Keratinocyte (primary cell): ENCODE measurements at regions not wholly inside any gene's neighbourhood (a gene's known extent, or its start where the extent isn't known, plus 50 kb on each side); places are given as distances from the start of the nearest gene placed in this dataset.

ENCODE experiments used
- DNase-seq: peaks from one replicate; pipeline ENCODE4 v3.0.0-alpha.2; 2011; ENCODE audit warnings: low read depth, missing footprints, low spot score
- FAIRE-seq: peaks from 2 replicates; lab custom pipeline; 2011; peaks lifted over from hg19 to GRCh38; lab: Jason Lieb, UNC
- H2AFZ ChIP-seq: 2 replicates; pipeline ENCODE4 v1.6.0; 2012; ENCODE audit warnings: low read length, control low read depth, inconsistent platforms; ENCODE audit not compliant: control insufficient read depth
- H3K27ac ChIP-seq: 2 replicates; pipeline ENCODE4 v1.5.1; 2011; ENCODE audit warnings: low read length; ENCODE audit not compliant: control insufficient read depth, insufficient read depth
- H3K27me3 ChIP-seq: 3 replicates; pipeline ENCODE4 v1.6.0; 2011; ENCODE audit warnings: low read length; ENCODE audit not compliant: control insufficient read depth, insufficient read depth; ENCODE audit errors: extremely low read depth
- H3K36me3 ChIP-seq, 2 experiments: 2 replicates in 1 of 2; 3 replicates in 1 of 2; pipeline ENCODE4 v1.5.1; 2011; ENCODE audit warnings: low read length in 2 of 2, mild to moderate bottlenecking in 1 of 2; ENCODE audit not compliant: control insufficient read depth in 2 of 2, insufficient read depth in 2 of 2; ENCODE audit errors: extremely low read depth in 1 of 2
- H3K4me1 ChIP-seq: 3 replicates; pipeline ENCODE4 v1.5.1; 2011; ENCODE audit warnings: low read length; ENCODE audit not compliant: control insufficient read depth, insufficient read depth; ENCODE audit errors: extremely low read depth
- H3K4me2 ChIP-seq: 3 replicates; pipeline ENCODE4 v1.6.0; 2011; ENCODE audit warnings: low read depth, low read length; ENCODE audit not compliant: control insufficient read depth, insufficient read depth; ENCODE audit errors: extremely low read depth
- H3K4me3 ChIP-seq, 3 experiments: fragments of 200-600 bp in 1 of 3; sonication (generic) in 1 of 3; 2 replicates in 2 of 3; 3 replicates in 1 of 3; pipeline ENCODE4 v1.5.1; 2011 to 2016; ENCODE audit warnings: low read length in 3 of 3, mild to moderate bottlenecking in 3 of 3, control low read depth in 2 of 3, inconsistent platforms in 1 of 3, low read depth in 1 of 3, mixed read lengths in 1 of 3, mixed run types in 1 of 3, moderate library complexity in 1 of 3; ENCODE audit not compliant: control insufficient read depth in 2 of 3, insufficient read depth in 2 of 3; ENCODE audit errors: extremely low read depth in 1 of 3
- H3K79me2 ChIP-seq: 2 replicates; pipeline ENCODE4 v1.6.0; 2012; ENCODE audit warnings: low read length; ENCODE audit not compliant: control insufficient read depth, insufficient read depth
- H3K9ac ChIP-seq: 3 replicates; pipeline ENCODE4 v1.6.0; 2011; ENCODE audit warnings: low read length; ENCODE audit not compliant: control insufficient read depth, insufficient read depth; ENCODE audit errors: extremely low read depth
- H3K9me1 ChIP-seq: 3 replicates; pipeline ENCODE4 v1.6.0; 2011; ENCODE audit warnings: low read length; ENCODE audit not compliant: control insufficient read depth, insufficient read depth; ENCODE audit errors: extremely low read depth
- H3K9me3 ChIP-seq: 2 replicates; pipeline ENCODE4 v1.5.1; 2012; ENCODE audit warnings: low read depth, low read length; ENCODE audit not compliant: control insufficient read depth
- H4K20me1 ChIP-seq: 3 replicates; pipeline ENCODE4 v1.6.0; 2011; ENCODE audit warnings: low read length; ENCODE audit not compliant: control insufficient read depth, insufficient read depth; ENCODE audit errors: extremely low read depth
- EZH2 ChIP-seq: IDR thresholded peaks from one replicate; pipeline ENCODE4 v1.6.1; 2012; ENCODE audit warnings: inconsistent platforms, mild to moderate bottlenecking, low read length, moderate library complexity
- dilution Hi-C: fragments of 300-500 bp; cut with MboI; formaldehyde crosslinking; loops from one replicate; pipeline ENCODE4 v1.7.0; 2020; ENCODE audit warnings: low sequenced_read_pairs; ENCODE audit not compliant: extremely low pct_ligation_motif_present
- TF ChIP-seq, protein P1 (sequence below), 3 experiments: IDR thresholded peaks in 1 of 3; conservative IDR thresholded peaks in 1 of 3; optimal IDR thresholded peaks in 1 of 3; 2 replicates in 2 of 3; 3 replicates in 1 of 3; pipeline versions ENCODE3 to v1.5.1; 2011; ENCODE audit warnings: low read length in 3 of 3, mild to moderate bottlenecking in 3 of 3, moderate library complexity in 2 of 3, control low read depth in 1 of 3, inconsistent platforms in 1 of 3; ENCODE audit not compliant: insufficient read depth in 2 of 3; ENCODE audit errors: extremely low read depth in 1 of 3

DNA sequence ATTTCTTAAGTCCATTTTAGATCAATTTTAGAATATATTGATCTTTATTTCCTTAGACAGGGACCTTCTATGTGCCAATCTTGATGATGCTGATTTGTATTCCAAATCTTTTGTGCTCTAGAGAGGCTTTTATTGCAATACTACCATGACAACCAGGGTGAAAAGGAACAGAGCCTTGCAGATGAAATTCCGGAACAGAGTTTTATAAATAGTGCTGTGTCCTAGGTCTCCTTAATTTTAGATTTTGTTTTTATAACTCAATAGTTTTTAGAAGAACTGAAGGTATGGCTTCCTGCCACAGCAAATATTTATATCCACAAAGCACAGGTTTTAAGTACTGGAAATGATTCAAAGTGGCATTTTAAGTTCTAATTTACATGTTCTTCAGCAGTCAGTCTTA is 160.2 kb downstream of the PMAIP1 start:
- FAIRE-seq = no peak
- no peak overlapping the region for H3K4me3 ChIP-seq
- H3K4me1 ChIP-seq = peaks cover 23% of the 10 kb centered on the region
- H3K27ac ChIP-seq = no peak overlapping the region
- H3K36me3 ChIP-seq = no peaks in the 10 kb centered on the region
- no peak for TF ChIP-seq EZH2
- TF ChIP-seq, protein P1, sequence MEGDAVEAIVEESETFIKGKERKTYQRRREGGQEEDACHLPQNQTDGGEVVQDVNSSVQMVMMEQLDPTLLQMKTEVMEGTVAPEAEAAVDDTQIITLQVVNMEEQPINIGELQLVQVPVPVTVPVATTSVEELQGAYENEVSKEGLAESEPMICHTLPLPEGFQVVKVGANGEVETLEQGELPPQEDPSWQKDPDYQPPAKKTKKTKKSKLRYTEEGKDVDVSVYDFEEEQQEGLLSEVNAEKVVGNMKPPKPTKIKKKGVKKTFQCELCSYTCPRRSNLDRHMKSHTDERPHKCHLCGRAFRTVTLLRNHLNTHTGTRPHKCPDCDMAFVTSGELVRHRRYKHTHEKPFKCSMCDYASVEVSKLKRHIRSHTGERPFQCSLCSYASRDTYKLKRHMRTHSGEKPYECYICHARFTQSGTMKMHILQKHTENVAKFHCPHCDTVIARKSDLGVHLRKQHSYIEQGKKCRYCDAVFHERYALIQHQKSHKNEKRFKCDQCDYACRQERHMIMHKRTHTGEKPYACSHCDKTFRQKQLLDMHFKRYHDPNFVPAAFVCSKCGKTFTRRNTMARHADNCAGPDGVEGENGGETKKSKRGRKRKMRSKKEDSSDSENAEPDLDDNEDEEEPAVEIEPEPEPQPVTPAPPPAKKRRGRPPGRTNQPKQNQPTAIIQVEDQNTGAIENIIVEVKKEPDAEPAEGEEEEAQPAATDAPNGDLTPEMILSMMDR (optimal IDR thresholded peaks at IDR 0.05 in 1 of 3, IDR thresholded peaks at IDR 0.05 in 1 of 3, conservative IDR thresholded peaks at IDR 0.05 in 1 of 3; ENCODE audit: extremely low read depth in 1 of 3, insufficient read depth in 2 of 3, low read length in 3 of 3) = no peak
- H2AFZ ChIP-seq = no peak overlapping the region
- no peaks in the 10 kb centered on the region for H3K9me3 ChIP-seq
- no peaks in the 10 kb centered on the region for H3K9me1 ChIP-seq
- no peak overlapping the region for H3K4me2 ChIP-seq
- no peaks in the 10 kb centered on the region for H4K20me1 ChIP-seq
- H3K9ac ChIP-seq = no peak overlapping the region
- dilution Hi-C loops = no loop called here
- H3K79me2 ChIP-seq = no peaks in the 10 kb centered on the region
- DNase-seq = no peak
- no peaks in the 10 kb centered on the region for H3K27me3 ChIP-seq

DNA sequence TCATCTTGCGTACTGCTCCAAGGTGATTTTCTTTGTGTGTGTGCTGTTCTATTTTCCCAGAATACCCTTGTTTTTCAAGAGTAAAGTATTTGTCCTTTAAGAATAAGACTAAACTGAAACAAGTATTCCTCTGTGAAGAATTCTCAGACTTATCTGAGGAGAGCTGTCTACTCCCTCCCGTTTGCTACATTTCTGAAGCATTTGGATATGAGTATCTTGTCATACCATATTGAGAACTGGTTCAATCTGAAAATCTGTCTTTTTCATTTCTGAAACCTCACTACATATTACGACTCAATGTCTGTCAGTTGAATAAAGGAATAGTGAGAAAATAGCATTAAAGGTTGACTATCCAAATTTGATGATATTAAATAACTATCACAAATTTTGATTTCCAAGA is 159.4 kb downstream of the PMAIP1 start:
- Histone ChIP-seq H3K79me2 (no peaks in the 10 kb centered on the region), H3K4me3 (no peak overlapping the region), H3K4me2 (no peak overlapping the region), H2AFZ (no peak overlapping the region), H3K27ac (no peak overlapping the region), H3K27me3 (no peaks in the 10 kb centered on the region), H4K20me1 (no peaks in the 10 kb centered on the region), H3K9me3 (no peaks in the 10 kb centered on the region), H3K4me1 (peaks cover 19% of the 10 kb centered on the region), H3K9ac (no peak overlapping the region), H3K9me1 (no peaks in the 10 kb centered on the region), H3K36me3 (no peaks in the 10 kb centered on the region)
- FAIRE-seq (no peak), DNase-seq (no peak)
- TF ChIP-seq, protein P1 (optimal IDR thresholded peaks at IDR 0.05 in 1 of 3, IDR thresholded peaks at IDR 0.05 in 1 of 3, conservative IDR thresholded peaks at IDR 0.05 in 1 of 3; ENCODE audit: extremely low read depth in 1 of 3, insufficient read depth in 2 of 3, low read length in 3 of 3) = no peak
- no peak for TF ChIP-seq EZH2
- dilution Hi-C loops = no loop called here
